ENCODE measurements at regions not wholly inside any gene's neighbourhood (a gene's known extent, or its start where the extent isn't known, plus 50 kb on each side); places are given as distances from the start of the nearest gene placed in this dataset.

DNA sequence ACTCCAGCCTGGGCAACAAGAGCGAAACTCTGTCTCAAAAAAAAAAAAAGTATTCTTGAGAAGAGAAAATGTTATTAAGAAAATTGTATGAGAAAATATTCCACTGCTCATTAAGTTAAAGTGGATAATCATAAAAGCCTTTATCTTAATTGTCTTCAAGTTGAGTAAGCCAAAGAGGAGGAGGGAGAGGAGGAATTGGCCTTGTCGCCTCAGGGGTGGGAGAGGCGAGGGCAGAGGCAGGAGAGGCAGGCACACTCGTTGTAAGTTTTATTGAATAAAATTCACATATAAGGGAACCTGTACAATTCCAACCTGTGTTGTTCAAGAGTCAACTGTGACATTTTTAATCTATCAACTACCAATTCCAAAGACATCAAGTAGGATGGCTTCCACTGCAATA is 820.3 kb downstream of the USP25 start:
- H3K27ac ChIP-seq, result no peak overlapping the region

GRCh38 chr21:16550917-16551741 is 821.3 kb downstream of the USP25 start:
- no peak for TF ChIP-seq Cebpa-rat (IDR thresholded peaks at IDR 0.05)
- Histone ChIP-seq H3K4me2 (no peak overlapping the region), H3K27ac (no peak overlapping the region)

More for the DNA sequence above, 820.3 kb downstream of the USP25 start:
- Histone ChIP-seq H3K4me1 (no peaks in the 10 kb centered on the region), H3K4me3 (no peak overlapping the region), H4K20me1 (no peaks in the 10 kb centered on the region; a peak in 1 of 22 replicates), H3K4me2 (no peak overlapping the region), H3K27me3 (no peaks in the 10 kb centered on the region), H3K9me3 (replicated peaks in 1 of 11) (no peaks in the 10 kb centered on the region), H3K36me3 (no peaks in the 10 kb centered on the region), H3K9ac (no peak overlapping the region)
- TF ChIP-seq Cebpa-rat (IDR thresholded peaks at IDR 0.05), result no peak

GRCh38 chr21:16552880-16553279 is 823.1 kb downstream of the USP25 start:
- Histone ChIP-seq H3K27me3 (no peaks in the 10 kb centered on the region), H3K9ac (no peak overlapping the region), H3K4me3 (no peak overlapping the region), H3K27ac (no peak overlapping the region), H3K4me1 (no peaks in the 10 kb centered on the region), H3K4me2 (no peak overlapping the region), H4K20me1 (no peaks in the 10 kb centered on the region; a peak in 1 of 22 replicates), H3K36me3 (no peaks in the 10 kb centered on the region), H3K9me3 (replicated peaks in 1 of 11) (peaks cover 0 to 5% (median 0%) of the 10 kb centered on the region in 11 experiments; a peak in 1 of 22 replicates)
- no peak for TF ChIP-seq Cebpa-rat (IDR thresholded peaks at IDR 0.05)

More at GRCh38 chr21:16550917-16551741, 821.3 kb downstream of the USP25 start:
- no peaks in the 10 kb centered on the region for H3K27me3 ChIP-seq
- no peaks in the 10 kb centered on the region for H3K36me3 ChIP-seq
- 0 out of 22 replicates have a peak, but pooled peaks cover 0 to under 1% (median 0%) of the 10 kb centered on the region in 11 experiments for H3K9me3 ChIP-seq (replicated peaks in 1 of 11)
- H3K4me3 ChIP-seq, result no peak overlapping the region
- H3K4me1 ChIP-seq, result no peaks in the 10 kb centered on the region
- no peaks in the 10 kb centered on the region; a peak in 1 of 22 replicates for H4K20me1 ChIP-seq
- no peak overlapping the region for H3K9ac ChIP-seq

DNA sequence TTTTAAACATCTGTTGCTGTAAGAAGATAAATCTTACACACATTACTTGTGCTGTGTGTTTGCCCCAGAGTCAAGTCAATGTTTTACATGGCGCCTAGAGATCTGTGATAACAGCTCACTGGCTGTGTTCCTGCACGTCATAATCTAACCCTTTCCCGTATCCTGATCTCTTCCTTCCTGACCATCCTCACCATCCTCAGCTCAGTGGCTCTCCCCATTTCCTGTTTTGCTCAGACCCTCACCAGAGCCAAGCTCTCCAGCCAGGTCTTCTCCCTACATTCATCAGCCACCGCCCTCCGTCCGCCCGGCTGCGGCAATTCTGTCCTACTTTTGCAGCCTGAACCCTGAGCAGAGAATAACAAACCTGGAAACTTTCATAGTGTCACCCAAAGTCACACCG is 824.7 kb downstream of the USP25 start:
- H3K9ac ChIP-seq, result no peak overlapping the region
- no peaks in the 10 kb centered on the region for H3K27me3 ChIP-seq
- H3K4me1 ChIP-seq, result no peaks in the 10 kb centered on the region
- H4K20me1 ChIP-seq, result no peaks in the 10 kb centered on the region; a peak in 1 of 22 replicates
- no peak for TF ChIP-seq Cebpa-rat (IDR thresholded peaks at IDR 0.05)
- no peak overlapping the region for H3K27ac ChIP-seq
- no peak overlapping the region for H3K4me3 ChIP-seq
- H3K36me3 ChIP-seq, result no peaks in the 10 kb centered on the region
- peaks cover 0 to 5% (median 0%) of the 10 kb centered on the region in 11 experiments; a peak in 1 of 22 replicates for H3K9me3 ChIP-seq (replicated peaks in 1 of 11)
- no peak overlapping the region for H3K4me2 ChIP-seq

- Histone ChIP-seq H3K4me3 (no peak overlapping the region), H4K20me1 (no peaks in the 10 kb centered on the region), H3K27ac (no peak overlapping the region), H3K4me1 (no peaks in the 10 kb centered on the region), H3K36me3 (no peaks in the 10 kb centered on the region), H3K27me3 (no peaks in the 10 kb centered on the region), H3K9me3 (replicated peaks in 1 of 11) (no peaks in the 10 kb centered on the region), H3K4me2 (no peak overlapping the region), H3K9ac (no peak overlapping the region)
- TF ChIP-seq Cebpa-rat (IDR thresholded peaks at IDR 0.05), result no peak
These were observed 833.3 kb downstream of the USP25 start for GRCh38 chr21:16563116-16563515.

GRCh38 chr21:16563795-16564194 is 834.0 kb downstream of the USP25 start:
- TF ChIP-seq Cebpa-rat (IDR thresholded peaks at IDR 0.05), result no peak
- H3K4me1 ChIP-seq, result no peaks in the 10 kb centered on the region
- H3K9ac ChIP-seq, result no peak overlapping the region
- no peaks in the 10 kb centered on the region for H3K36me3 ChIP-seq
- no peak overlapping the region for H3K4me2 ChIP-seq
- H3K9me3 ChIP-seq (replicated peaks in 1 of 11), result no peaks in the 10 kb centered on the region
- no peak overlapping the region for H3K4me3 ChIP-seq
- H3K27ac ChIP-seq, result no peak overlapping the region
- H3K27me3 ChIP-seq, result no peaks in the 10 kb centered on the region
- H4K20me1 ChIP-seq, result no peaks in the 10 kb centered on the region

GRCh38 chr21:16568244-16568643 is 838.5 kb downstream of the USP25 start:
- no peak for TF ChIP-seq Cebpa-rat (IDR thresholded peaks at IDR 0.05)
- H3K27ac ChIP-seq, result no peak overlapping the region
- no peaks in the 10 kb centered on the region for H3K9me3 ChIP-seq (replicated peaks in 1 of 11)

DNA sequence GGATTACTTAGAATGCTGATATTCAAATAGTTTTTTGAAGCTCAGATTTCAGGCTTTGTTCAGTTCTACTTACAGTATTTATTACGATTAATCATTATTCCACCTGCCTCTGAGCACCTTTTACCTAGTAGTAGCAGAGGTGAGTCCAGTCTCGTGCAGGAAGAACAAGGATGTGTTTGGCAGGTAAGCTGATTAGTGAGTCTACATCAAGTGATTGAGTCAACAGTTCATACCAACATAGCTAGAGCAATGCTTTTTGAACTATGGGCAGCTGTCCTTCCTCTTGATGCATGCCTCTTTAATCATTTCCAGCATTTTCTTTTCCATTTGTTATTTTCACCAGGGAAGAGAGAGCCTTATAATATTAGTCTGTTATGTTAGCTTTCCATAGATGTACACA is 838.9 kb downstream of the USP25 start:
- TF ChIP-seq Cebpa-rat (IDR thresholded peaks at IDR 0.05), result no peak
- Histone ChIP-seq H3K9me3 (replicated peaks in 1 of 11) (no peaks in the 10 kb centered on the region), H3K9ac (no peak overlapping the region), H3K27ac (no peak overlapping the region), H3K36me3 (no peaks in the 10 kb centered on the region), H3K4me2 (no peak overlapping the region), H3K4me1 (no peaks in the 10 kb centered on the region), H4K20me1 (no peaks in the 10 kb centered on the region), H3K4me3 (no peak overlapping the region), H3K27me3 (no peaks in the 10 kb centered on the region)

More at GRCh38 chr21:16568244-16568643, 838.5 kb downstream of the USP25 start:
- Histone ChIP-seq H3K9ac (no peak overlapping the region), H4K20me1 (no peaks in the 10 kb centered on the region), H3K27me3 (no peaks in the 10 kb centered on the region), H3K4me3 (no peak overlapping the region), H3K4me2 (no peak overlapping the region), H3K36me3 (no peaks in the 10 kb centered on the region), H3K4me1 (no peaks in the 10 kb centered on the region)

- no peak for TF ChIP-seq Cebpa-rat (IDR thresholded peaks at IDR 0.05)
- Histone ChIP-seq H3K4me2 (no peak overlapping the region), H3K9me3 (replicated peaks in 1 of 11) (no peaks in the 10 kb centered on the region), H3K27ac (no peak overlapping the region), H3K4me3 (no peak overlapping the region), H3K4me1 (no peaks in the 10 kb centered on the region), H4K20me1 (no peaks in the 10 kb centered on the region), H3K27me3 (no peaks in the 10 kb centered on the region), H3K36me3 (no peaks in the 10 kb centered on the region), H3K9ac (no peak overlapping the region)
These were observed 839.9 kb downstream of the USP25 start for GRCh38 chr21:16569679-16570078.

DNA sequence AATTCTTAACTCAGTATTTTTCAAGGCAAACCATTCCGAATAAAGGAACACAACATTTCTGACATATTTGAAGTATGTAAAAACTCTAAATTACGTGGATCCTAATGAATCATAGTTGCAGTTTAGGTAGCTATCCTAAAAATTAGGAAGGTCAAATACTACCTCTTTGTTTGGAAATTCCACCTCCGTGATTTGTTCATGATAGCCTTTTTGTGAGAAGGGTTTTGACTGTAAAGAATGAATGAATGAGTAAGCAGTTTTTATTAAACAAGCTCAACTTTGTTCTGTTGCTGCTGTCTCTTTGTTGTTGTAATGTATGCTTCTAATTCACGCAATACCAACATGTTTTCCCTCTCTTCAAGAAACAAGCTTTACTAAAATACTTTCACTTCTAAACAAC is 840.4 kb downstream of the USP25 start:
- Histone ChIP-seq H4K20me1 (no peaks in the 10 kb centered on the region), H3K36me3 (no peaks in the 10 kb centered on the region), H3K27me3 (no peaks in the 10 kb centered on the region), H3K9ac (no peak overlapping the region), H3K27ac (no peak overlapping the region), H3K4me1 (no peaks in the 10 kb centered on the region), H3K4me2 (no peak overlapping the region), H3K9me3 (replicated peaks in 1 of 11) (no peaks in the 10 kb centered on the region), H3K4me3 (no peak overlapping the region)
- no peak for TF ChIP-seq Cebpa-rat (IDR thresholded peaks at IDR 0.05)
